Neural crest cell (in vitro differentiated cells): ENCODE measurements at regions not wholly inside any gene's neighbourhood (a gene's known extent, or its start where the extent isn't known, plus 50 kb on each side); places are given as distances from the start of the nearest gene placed in this dataset.

Experiments used
- DNase-seq: peaks from one replicate; pipeline ENCODE4 v3.0.0; 2021; ENCODE audit warnings: low read depth, mixed read lengths, low spot score
- H3K27ac Mint-ChIP-seq: one replicate; pipeline ENCODE4 v1.8.0; 2021; ENCODE audit warnings: mild to moderate bottlenecking, mixed read lengths; ENCODE audit not compliant: unreplicated experiment
- H3K27me3 Mint-ChIP-seq: 2 replicates; pipeline ENCODE4 v1.8.0; 2021; ENCODE audit warnings: low read depth, mild to moderate bottlenecking, mixed read lengths
- H3K36me3 Mint-ChIP-seq: 2 replicates; pipeline ENCODE4 v1.8.0; 2021; ENCODE audit warnings: low read depth, mild to moderate bottlenecking, mixed read lengths
- H3K4me1 Mint-ChIP-seq: 2 replicates; pipeline ENCODE4 v1.8.0; 2021; ENCODE audit warnings: mixed read lengths
- H3K4me3 Mint-ChIP-seq: one replicate; pipeline ENCODE4 v1.8.0; 2021; ENCODE audit warnings: mild to moderate bottlenecking, mixed read lengths
- H3K9me3 Mint-ChIP-seq: 2 replicates; pipeline ENCODE4 v1.8.0; 2021; ENCODE audit warnings: mixed read lengths
- CTCF ChIP-seq: fragments of 200-600 bp; sonication (generic); conservative IDR thresholded peaks from 2 replicates; pipeline ENCODE4 v1.5.0; 2021; ENCODE audit warnings: antibody characterized with exemption, mild to moderate bottlenecking

- Mint-ChIP-seq H3K9me3 (no peaks in the 10 kb centered on the region), H3K27ac (no peak overlapping the region), H3K36me3 (no peaks in the 10 kb centered on the region), H3K4me1 (no peaks in the 10 kb centered on the region), H3K4me3 (no peak overlapping the region), H3K27me3 (no peaks in the 10 kb centered on the region)
- TF ChIP-seq CTCF: no peak
- no peak for DNase-seq
Measured at GRCh38 chr11:23192256-23192655, 332.0 kb upstream of the CCDC179 start.

DNA sequence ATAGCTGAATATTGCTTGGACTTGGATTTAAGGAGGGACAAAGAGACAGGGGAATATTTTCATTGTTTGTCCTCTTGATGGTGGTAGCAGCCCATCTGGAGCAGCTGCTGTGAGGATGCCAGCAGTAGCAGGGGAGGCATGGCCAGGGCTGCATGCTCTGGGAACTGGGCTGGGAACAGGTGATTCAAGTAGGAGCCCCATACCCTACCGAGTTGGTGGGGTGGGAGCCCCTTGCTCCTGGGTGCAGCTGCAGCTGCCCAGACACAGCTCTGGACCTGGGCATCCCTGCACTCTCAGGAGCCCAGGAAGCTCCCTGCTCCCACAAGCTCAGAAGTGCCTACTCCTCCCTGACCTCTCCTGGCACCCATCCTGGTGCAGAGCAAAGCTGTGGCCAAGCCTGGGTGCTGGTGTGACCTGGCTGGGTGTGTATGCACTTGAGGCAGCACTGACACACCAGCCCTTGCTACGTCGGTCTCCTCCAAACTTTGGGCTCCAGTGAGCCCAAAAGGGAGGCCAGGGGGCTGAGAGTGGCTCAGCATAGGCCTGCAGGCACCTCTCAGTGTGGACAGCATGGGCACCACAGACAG is 341.8 kb upstream of the CCDC179 start:
- Mint-ChIP-seq H3K9me3 (peaks cover 5% of the 10 kb centered on the region), H3K27me3 (no peaks in the 10 kb centered on the region), H3K4me3 (no peak overlapping the region), H3K36me3 (peaks cover 3% of the 10 kb centered on the region), H3K4me1 (no peaks in the 10 kb centered on the region), H3K27ac (no peak overlapping the region)
- no peak for DNase-seq
- no peak for TF ChIP-seq CTCF

DNA sequence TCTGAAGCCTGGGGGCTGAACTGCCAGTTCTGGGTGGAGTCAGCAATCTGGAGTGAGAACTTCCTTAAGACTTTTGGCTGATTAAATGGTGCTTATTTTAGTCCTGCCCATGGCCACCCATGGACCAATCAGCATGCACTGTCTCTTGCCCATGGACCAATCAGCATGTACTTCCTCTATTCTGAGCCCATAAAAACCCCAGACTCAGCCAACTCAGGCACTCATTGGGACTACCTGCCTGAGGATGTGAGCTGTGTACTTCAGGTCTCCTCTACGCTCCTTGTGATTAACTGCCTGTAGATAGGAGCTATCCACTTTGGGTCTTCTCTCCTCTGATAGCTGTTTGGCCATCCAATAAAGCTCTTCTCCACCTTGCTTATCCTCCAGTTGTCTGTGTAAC is 342.3 kb upstream of the CCDC179 start:
- peaks cover 5% of the 10 kb centered on the region for H3K9me3 Mint-ChIP-seq
- no peak for DNase-seq
- H3K4me3 Mint-ChIP-seq: no peak overlapping the region
- no peak for TF ChIP-seq CTCF
- no peak overlapping the region for H3K27ac Mint-ChIP-seq
- H3K4me1 Mint-ChIP-seq: no peaks in the 10 kb centered on the region
- H3K27me3 Mint-ChIP-seq: no peaks in the 10 kb centered on the region
- H3K36me3 Mint-ChIP-seq: peaks cover 3% of the 10 kb centered on the region

GRCh38 chr11:23205156-23205871 is 345.0 kb upstream of the CCDC179 start:
- no peaks in the 10 kb centered on the region for H3K27me3 Mint-ChIP-seq
- H3K27ac Mint-ChIP-seq: no peak overlapping the region
- no peak for TF ChIP-seq CTCF
- no peak overlapping the region for H3K4me3 Mint-ChIP-seq
- no peak for DNase-seq
- H3K4me1 Mint-ChIP-seq: no peaks in the 10 kb centered on the region
- peaks cover 2% of the 10 kb centered on the region for H3K9me3 Mint-ChIP-seq
- H3K36me3 Mint-ChIP-seq: no peaks in the 10 kb centered on the region

- no peaks in the 10 kb centered on the region for H3K4me1 Mint-ChIP-seq
- no peak for TF ChIP-seq CTCF
- no peak for DNase-seq
- H3K27ac Mint-ChIP-seq: no peak overlapping the region
- H3K4me3 Mint-ChIP-seq: no peak overlapping the region
- H3K36me3 Mint-ChIP-seq: no peaks in the 10 kb centered on the region
- peaks cover under 1% of the 10 kb centered on the region for H3K9me3 Mint-ChIP-seq
- no peaks in the 10 kb centered on the region for H3K27me3 Mint-ChIP-seq
Measured at GRCh38 chr11:23206741-23207336, 346.6 kb upstream of the CCDC179 start.
